ENCODE measurements at regions not wholly inside any gene's neighbourhood (a gene's known extent, or its start where the extent isn't known, plus 50 kb on each side); places are given as distances from the start of the nearest gene placed in this dataset.
A peak's percentile ranks its signal among the peaks of the same experiment; 100 is the strongest.

DNA sequence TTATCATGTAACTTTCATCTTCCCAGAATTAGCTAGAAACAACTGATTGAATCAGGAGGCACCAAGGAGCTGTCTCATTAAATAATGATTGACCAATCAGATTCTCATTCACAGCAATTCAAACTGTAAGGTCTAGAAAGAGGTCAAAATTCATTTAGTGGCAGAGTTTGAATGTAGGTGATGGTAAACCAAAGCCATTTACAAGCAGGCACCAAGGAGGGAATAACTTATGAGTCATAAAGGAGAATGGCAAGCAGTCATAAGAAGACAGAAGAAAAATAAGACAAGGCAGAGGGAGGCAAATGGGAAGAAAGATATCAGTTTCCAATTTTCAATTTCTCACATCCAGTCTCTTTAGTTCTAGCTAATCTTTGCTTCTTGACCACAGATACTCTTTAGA lies 52.9 kb upstream of the DEFB112 start:
- intact Hi-C loops (cut with DNase I; ENCODE audit: low total_unique reads) = no loop called here
- in situ Hi-C loops (cut with MboI; ENCODE audit: low sequenced_read_pairs in 4 of 4) = no loop called here

DNA sequence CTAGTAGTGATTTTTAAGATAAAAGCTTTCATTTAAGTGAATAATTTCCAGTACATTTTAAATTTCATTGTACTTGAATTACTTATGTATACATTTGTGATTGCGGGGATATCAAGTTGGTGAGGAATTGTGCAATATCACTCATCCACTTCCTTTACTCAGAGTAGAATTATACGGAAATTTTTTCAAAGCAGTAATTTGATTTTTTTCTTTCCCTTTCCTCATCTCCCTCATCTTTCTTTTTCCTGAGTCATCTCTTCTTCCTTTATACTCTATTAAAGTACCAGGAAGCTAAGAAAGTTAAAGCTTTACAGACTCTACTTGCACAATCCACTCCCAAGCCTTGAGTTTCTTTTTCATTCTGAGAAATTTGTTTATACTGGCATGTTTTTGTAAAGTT lies 60.9 kb upstream of the DEFB112 start:
- no peak overlapping the region for H3K27ac ChIP-seq
- no peaks in the 10 kb centered on the region for H3K9me3 ChIP-seq
- H3K27me3 ChIP-seq = no peaks in the 10 kb centered on the region
- no peak for ATAC-seq
- TF ChIP-seq, protein P1, sequence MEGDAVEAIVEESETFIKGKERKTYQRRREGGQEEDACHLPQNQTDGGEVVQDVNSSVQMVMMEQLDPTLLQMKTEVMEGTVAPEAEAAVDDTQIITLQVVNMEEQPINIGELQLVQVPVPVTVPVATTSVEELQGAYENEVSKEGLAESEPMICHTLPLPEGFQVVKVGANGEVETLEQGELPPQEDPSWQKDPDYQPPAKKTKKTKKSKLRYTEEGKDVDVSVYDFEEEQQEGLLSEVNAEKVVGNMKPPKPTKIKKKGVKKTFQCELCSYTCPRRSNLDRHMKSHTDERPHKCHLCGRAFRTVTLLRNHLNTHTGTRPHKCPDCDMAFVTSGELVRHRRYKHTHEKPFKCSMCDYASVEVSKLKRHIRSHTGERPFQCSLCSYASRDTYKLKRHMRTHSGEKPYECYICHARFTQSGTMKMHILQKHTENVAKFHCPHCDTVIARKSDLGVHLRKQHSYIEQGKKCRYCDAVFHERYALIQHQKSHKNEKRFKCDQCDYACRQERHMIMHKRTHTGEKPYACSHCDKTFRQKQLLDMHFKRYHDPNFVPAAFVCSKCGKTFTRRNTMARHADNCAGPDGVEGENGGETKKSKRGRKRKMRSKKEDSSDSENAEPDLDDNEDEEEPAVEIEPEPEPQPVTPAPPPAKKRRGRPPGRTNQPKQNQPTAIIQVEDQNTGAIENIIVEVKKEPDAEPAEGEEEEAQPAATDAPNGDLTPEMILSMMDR (IDR thresholded peaks at IDR 0.05 in 4 of 5, conservative IDR thresholded peaks at IDR 0.05 in 1 of 5) = no peak
- TF ChIP-seq POLR2A (IDR thresholded peaks at IDR 0.05) = no peak
- in situ Hi-C loops (cut with MboI; ENCODE audit: low sequenced_read_pairs in 4 of 4) = no loop called here
- intact Hi-C loops (cut with DNase I; ENCODE audit: low total_unique reads) = no loop called here
- H3K36me3 ChIP-seq = no peaks in the 10 kb centered on the region
- H3K4me3 ChIP-seq = no peak overlapping the region
- H3K4me1 ChIP-seq = peaks cover 4 to 10% of the 10 kb centered on the region in 2 donors
- no peak for DNase-seq

More for the DNA sequence above, 52.9 kb upstream of the DEFB112 start:
- Histone ChIP-seq H3K4me3 (no peak overlapping the region), H3K9me3 (no peaks in the 10 kb centered on the region), H3K4me1 (no peaks in the 10 kb centered on the region), H3K27ac (no peak overlapping the region), H3K36me3 (no peaks in the 10 kb centered on the region), H3K27me3 (no peaks in the 10 kb centered on the region)
- ATAC-seq = no peak
- no peak for DNase-seq
- TF ChIP-seq, protein P1 (IDR thresholded peaks at IDR 0.05 in 4 of 5, conservative IDR thresholded peaks at IDR 0.05 in 1 of 5) = no peak
- no peak for TF ChIP-seq POLR2A (IDR thresholded peaks at IDR 0.05)

DNA sequence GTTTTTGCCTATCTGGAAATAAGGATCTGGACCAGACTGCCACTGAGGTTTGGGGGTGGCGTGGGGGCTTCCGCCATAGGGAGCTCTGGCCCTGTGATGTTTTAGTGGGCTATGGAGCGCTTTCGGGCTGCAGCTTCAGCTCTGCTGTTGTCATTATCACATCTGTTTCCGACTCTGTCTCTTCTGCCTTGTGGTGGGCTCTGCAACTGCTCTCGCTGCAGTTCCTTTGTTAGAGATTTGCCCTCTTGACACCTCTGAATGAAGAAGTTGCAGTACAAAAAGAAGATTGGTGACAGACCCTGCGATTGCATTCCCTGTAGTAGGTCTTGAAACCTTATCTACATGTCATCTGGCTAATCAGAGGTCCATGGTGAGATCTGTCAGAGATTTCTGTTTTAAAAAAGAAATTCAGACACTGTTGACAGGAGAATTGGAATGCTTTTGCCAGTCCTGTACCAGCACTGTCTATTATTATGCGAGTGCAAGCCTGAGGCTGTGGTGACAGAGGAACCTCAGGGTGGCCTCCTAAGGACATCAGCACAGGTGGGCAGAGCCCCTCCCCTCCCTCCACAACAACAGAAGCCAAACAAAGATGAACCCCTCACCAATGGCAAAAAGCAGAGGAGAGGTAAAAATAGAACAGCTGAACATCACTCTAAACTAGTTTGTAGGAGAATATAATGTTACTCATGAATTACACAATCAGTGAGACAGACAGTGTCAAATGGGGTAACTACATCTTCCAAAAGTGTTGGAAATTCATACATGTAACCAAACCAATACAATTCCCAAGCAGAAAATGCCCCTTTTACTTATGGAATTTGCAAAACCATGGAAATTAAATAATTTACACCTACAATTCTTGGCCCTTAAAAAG lies 63.5 kb upstream of the DEFB112 start:
- ATAC-seq = peak; percentile 91 to 95
- intact Hi-C loops (cut with DNase I; ENCODE audit: low total_unique reads) = no loop called here
- Histone ChIP-seq H3K36me3 (no peaks in the 10 kb centered on the region), H3K4me3 (no peak overlapping the region), H3K9me3 (no peaks in the 10 kb centered on the region), H3K4me1 (peaks cover 4 to 14% of the 10 kb centered on the region in 2 donors), H3K27me3 (no peaks in the 10 kb centered on the region), H3K27ac (peak overlapping the region in 1 of 4 donors; percentile 0)
- in situ Hi-C loops (cut with MboI; ENCODE audit: low sequenced_read_pairs in 4 of 4) = no loop called here
- TF ChIP-seq, protein P1 (IDR thresholded peaks at IDR 0.05 in 4 of 5, conservative IDR thresholded peaks at IDR 0.05 in 1 of 5) = no peak
- TF ChIP-seq POLR2A (IDR thresholded peaks at IDR 0.05) = no peak
- peak in 1 of 2 donors; percentile 18 for DNase-seq

DNA sequence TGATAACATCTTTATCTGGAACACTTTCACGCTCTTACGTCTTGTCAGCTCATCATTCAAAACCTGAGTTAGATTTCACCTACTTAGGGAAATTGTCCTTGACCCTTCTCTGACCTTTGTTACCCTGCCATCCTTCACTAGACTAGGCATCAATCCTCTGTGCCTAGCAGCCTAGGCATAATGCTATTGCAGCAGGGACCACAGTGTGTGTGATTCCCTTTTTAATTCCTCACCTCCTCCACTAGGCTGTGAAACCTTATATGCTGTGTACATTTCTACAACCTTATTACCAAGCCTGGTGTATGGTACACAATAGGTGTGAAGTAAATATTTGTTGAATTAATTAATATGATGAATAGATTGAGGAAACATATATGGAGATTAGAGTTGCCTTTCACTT lies 66.7 kb upstream of the DEFB112 start:
- Histone ChIP-seq H3K27me3 (no peaks in the 10 kb centered on the region), H3K36me3 (no peaks in the 10 kb centered on the region), H3K27ac (peak overlapping the region in 2 of 4 donors; percentile 5 to 48), H3K4me1 (peaks cover 4 to 14% of the 10 kb centered on the region in 2 donors), H3K4me3 (no peak overlapping the region), H3K9me3 (no peaks in the 10 kb centered on the region)
- no peak for DNase-seq
- in situ Hi-C loops (cut with MboI; ENCODE audit: low sequenced_read_pairs in 4 of 4) (no loop called here), intact Hi-C loops (cut with DNase I; ENCODE audit: low total_unique reads) (no loop called here)
- no peak for TF ChIP-seq POLR2A (IDR thresholded peaks at IDR 0.05)
- TF ChIP-seq, protein P1 (IDR thresholded peaks at IDR 0.05 in 4 of 5, conservative IDR thresholded peaks at IDR 0.05 in 1 of 5) = no peak
- ATAC-seq = no peak
